B cell (primary cell): ENCODE measurements at regions not wholly inside any gene's neighbourhood (a gene's known extent, or its start where the extent isn't known, plus 50 kb on each side); places are given as distances from the start of the nearest gene placed in this dataset.

Source experiments
- ATAC-seq: fragments of 200-7000 bp; cut with Tn5 transposase; one replicate; pipeline ENCODE4 v1.10.0; 2021; ENCODE audit warnings: low read depth, mild to moderate bottlenecking, moderate number of reproducible peaks, moderate library complexity
- CTCF ChIA-PET: fragments of 350-600 bp; sonication (Branson Sonifier 250); formaldehyde crosslinking; loops from one replicate; lab custom pipeline; 2021; ENCODE audit warnings: antibody characterized with exemption, inconsistent platforms; lab: Charles Lee
- POLR2A ChIA-PET: fragments of 350-600 bp; sonication (Branson Sonifier 250); formaldehyde crosslinking; loops from one replicate; lab custom pipeline; 2021; ENCODE audit warnings: antibody characterized with exemption; lab: Charles Lee
- DNase-seq: peaks from one replicate; pipeline ENCODE4 v3.0.0; 2013
- H2AFZ ChIP-seq: 2 replicates; pipeline ENCODE4 v1.6.1; 2012; ENCODE audit warnings: mild to moderate bottlenecking, low read depth, low read length; ENCODE audit not compliant: insufficient read depth, poor library complexity, severe bottlenecking
- H3K27ac ChIP-seq, 2 donors: 1 replicate in 1 of 2; 2 replicates in 1 of 2; pipeline ENCODE4 v1.5.1; 2012 to 2013; ENCODE audit warnings: low read length in 2 of 2, mild to moderate bottlenecking in 2 of 2, moderate library complexity in 1 of 2
- H3K27me3 ChIP-seq, 4 experiments: fragments of 200-600 bp in 1 of 4; sonication (generic) in 1 of 4; replicated peaks in 1 of 4; 1 replicate in 2 of 4; 2 replicates in 2 of 4; pipeline versions ENCODE4 v1.6.1 to v1.7.0; 2013 to 2016; ENCODE audit warnings: low read length in 3 of 4, mild to moderate bottlenecking in 2 of 4, mixed read lengths in 1 of 4, moderate library complexity in 1 of 4; ENCODE audit not compliant: insufficient read depth in 4 of 4, control insufficient read depth in 3 of 4; ENCODE audit errors: control extremely low read depth in 1 of 4
- H3K36me3 ChIP-seq, 2 experiments: replicated peaks in 1 of 2; 1 replicate in 1 of 2; 2 replicates in 1 of 2; pipeline versions ENCODE4 v1.6.1 to v1.7.1; 2013; ENCODE audit warnings: low read length in 1 of 2; ENCODE audit not compliant: insufficient read depth in 2 of 2, control insufficient read depth in 1 of 2; ENCODE audit errors: control extremely low read depth in 1 of 2, extremely low read depth in 1 of 2
- H3K4me1 ChIP-seq, 2 donors: fragments of 200-600 bp in 1 of 2; sonication (generic) in 1 of 2; 1 replicate in 1 of 2; 2 replicates in 1 of 2; pipeline versions ENCODE4 v1.5.1 to v1.6.1; 2013 to 2017; ENCODE audit warnings: low read length in 2 of 2; ENCODE audit not compliant: control insufficient read depth in 2 of 2, insufficient read depth in 2 of 2
- H3K4me2 ChIP-seq: replicated peaks from 2 replicates; pipeline ENCODE3; 2012; ENCODE audit warnings: mild to moderate bottlenecking, low read depth, low read length; ENCODE audit not compliant: poor library complexity, severe bottlenecking
- H3K4me3 ChIP-seq, 5 experiments: fragments of 200-600 bp in 1 of 5; sonication (generic) in 1 of 5; 1 replicate in 3 of 5; 2 replicates in 2 of 5; pipeline versions ENCODE4 v1.5.1 to v1.7.0; 2011 to 2016; ENCODE audit warnings: low read length in 4 of 5, mild to moderate bottlenecking in 4 of 5, low read depth in 2 of 5, control low read depth in 1 of 5, moderate library complexity in 1 of 5; ENCODE audit not compliant: insufficient read depth in 1 of 5; ENCODE audit errors: control extremely low read depth in 1 of 5, extremely low read depth in 1 of 5
- H3K79me2 ChIP-seq: fragments of 200-600 bp; sonication (generic); one replicate; pipeline ENCODE4 v1.6.0; 2016; ENCODE audit warnings: low read length; ENCODE audit not compliant: control insufficient read depth, insufficient read depth
- H3K9ac ChIP-seq: fragments of 200-600 bp; sonication (generic); 2 replicates; pipeline ENCODE4 v1.6.1; 2017; ENCODE audit warnings: mild to moderate bottlenecking, low read length, moderate library complexity
- H3K9me3 ChIP-seq, 3 donors: one replicate each; pipeline versions ENCODE4 v1.6.1 to v1.7.1; 2013; ENCODE audit warnings: low read length in 2 of 3; ENCODE audit not compliant: control insufficient read depth in 2 of 3, insufficient read depth in 1 of 3; ENCODE audit errors: control extremely low read depth in 1 of 3
- H4K20me1 ChIP-seq: 2 replicates; pipeline ENCODE4 v1.6.0; 2012; ENCODE audit warnings: mild to moderate bottlenecking, low read length; ENCODE audit not compliant: insufficient read depth, control insufficient read depth, poor library complexity, severe bottlenecking
- H3K27ac Mint-ChIP-seq: one replicate; pipeline ENCODE4 v1.8.0; 2021; ENCODE audit warnings: mixed read lengths
- H3K27me3 Mint-ChIP-seq: one replicate; pipeline ENCODE4 v1.8.0; 2021; ENCODE audit warnings: mixed read lengths
- H3K4me1 Mint-ChIP-seq: one replicate; pipeline ENCODE4 v1.8.0; 2021; ENCODE audit warnings: mixed read lengths
- H3K4me3 Mint-ChIP-seq: one replicate; pipeline ENCODE4 v1.8.0; 2021; ENCODE audit warnings: mixed read lengths
- H3K9me3 Mint-ChIP-seq: one replicate; pipeline ENCODE4 v1.8.0; 2022; ENCODE audit warnings: mixed read lengths; ENCODE audit not compliant: insufficient read depth
- EZH2 ChIP-seq: IDR thresholded peaks from 2 replicates; pipeline ENCODE4 v1.6.1; 2012; ENCODE audit warnings: borderline replicate concordance, low read depth, mild to moderate bottlenecking, moderate library complexity, low read length; ENCODE audit not compliant: insufficient read depth, poor library complexity, severe bottlenecking
- WGBS: methylation state at CpG from one replicate; pipeline ENCODE4 v1.1.5; 2013; ENCODE audit warnings: missing lambda C conversion rate; ENCODE audit not compliant: insufficient coverage; 5-methylcytosine and 5-hydroxymethylcytosine counted together
- intact Hi-C: fragments of 100-400 bp; cut with micrococcal nuclease; formaldehyde crosslinking; loops from one replicate; pipeline ENCODE4 v1.10.0; 2022
- TF ChIP-seq, protein P1 (sequence below): fragments of 200-600 bp; IDR thresholded peaks from one replicate; pipeline ENCODE4 v1.8.0; 2022; ENCODE audit warnings: antibody characterized with exemption, mild to moderate bottlenecking

DNA sequence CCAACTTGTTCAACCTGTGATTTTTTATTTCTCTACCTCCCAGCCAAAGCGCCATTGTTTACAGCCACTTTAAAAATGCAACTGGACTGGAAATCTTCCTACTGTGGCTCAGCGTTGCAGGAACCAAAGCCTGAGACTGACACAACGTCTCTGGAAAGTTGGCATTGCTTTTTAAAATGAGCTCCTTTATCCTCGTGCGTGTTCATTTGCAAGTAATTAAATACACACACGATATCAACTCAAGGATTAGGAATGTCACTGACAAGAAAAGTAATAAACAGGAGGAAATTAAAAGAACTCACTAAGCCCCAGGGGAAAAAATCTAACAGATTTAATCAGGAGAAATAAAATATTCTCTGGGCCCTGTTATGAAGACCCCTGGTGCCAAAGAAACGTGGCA, 184.6 kb upstream of the IRS2 start:
- Histone ChIP-seq H3K36me3 (no peaks in the 10 kb centered on the region), H4K20me1 (no peaks in the 10 kb centered on the region), H3K79me2 (no peaks in the 10 kb centered on the region), H2AFZ (no peak overlapping the region), H3K4me3 (no peak overlapping the region), H3K4me1 (no peaks in the 10 kb centered on the region), H3K27ac (no peak overlapping the region), H3K27me3 (no peaks in the 10 kb centered on the region), H3K9ac (no peak overlapping the region), H3K9me3 (peaks cover 0 to 20% (median 2%) of the 10 kb centered on the region in 3 donors), H3K4me2 (no peak overlapping the region)
- H3K27me3 Mint-ChIP-seq, result no peaks in the 10 kb centered on the region
- intact Hi-C loops, result no loop called here
- WGBS, result 91% methylated on average over 4 of the region's 7 CpGs
- no peak overlapping the region for H3K27ac Mint-ChIP-seq
- CTCF ChIA-PET, result no interaction called here
- H3K9me3 Mint-ChIP-seq, result peaks cover 13% of the 10 kb centered on the region
- ATAC-seq (no peak), DNase-seq (no peak)
- no peak for TF ChIP-seq EZH2
- TF ChIP-seq, protein P1, sequence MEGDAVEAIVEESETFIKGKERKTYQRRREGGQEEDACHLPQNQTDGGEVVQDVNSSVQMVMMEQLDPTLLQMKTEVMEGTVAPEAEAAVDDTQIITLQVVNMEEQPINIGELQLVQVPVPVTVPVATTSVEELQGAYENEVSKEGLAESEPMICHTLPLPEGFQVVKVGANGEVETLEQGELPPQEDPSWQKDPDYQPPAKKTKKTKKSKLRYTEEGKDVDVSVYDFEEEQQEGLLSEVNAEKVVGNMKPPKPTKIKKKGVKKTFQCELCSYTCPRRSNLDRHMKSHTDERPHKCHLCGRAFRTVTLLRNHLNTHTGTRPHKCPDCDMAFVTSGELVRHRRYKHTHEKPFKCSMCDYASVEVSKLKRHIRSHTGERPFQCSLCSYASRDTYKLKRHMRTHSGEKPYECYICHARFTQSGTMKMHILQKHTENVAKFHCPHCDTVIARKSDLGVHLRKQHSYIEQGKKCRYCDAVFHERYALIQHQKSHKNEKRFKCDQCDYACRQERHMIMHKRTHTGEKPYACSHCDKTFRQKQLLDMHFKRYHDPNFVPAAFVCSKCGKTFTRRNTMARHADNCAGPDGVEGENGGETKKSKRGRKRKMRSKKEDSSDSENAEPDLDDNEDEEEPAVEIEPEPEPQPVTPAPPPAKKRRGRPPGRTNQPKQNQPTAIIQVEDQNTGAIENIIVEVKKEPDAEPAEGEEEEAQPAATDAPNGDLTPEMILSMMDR, result no peak
- no peak overlapping the region for H3K4me3 Mint-ChIP-seq
- POLR2A ChIA-PET, result no interaction called here
- H3K4me1 Mint-ChIP-seq, result no peaks in the 10 kb centered on the region

DNA sequence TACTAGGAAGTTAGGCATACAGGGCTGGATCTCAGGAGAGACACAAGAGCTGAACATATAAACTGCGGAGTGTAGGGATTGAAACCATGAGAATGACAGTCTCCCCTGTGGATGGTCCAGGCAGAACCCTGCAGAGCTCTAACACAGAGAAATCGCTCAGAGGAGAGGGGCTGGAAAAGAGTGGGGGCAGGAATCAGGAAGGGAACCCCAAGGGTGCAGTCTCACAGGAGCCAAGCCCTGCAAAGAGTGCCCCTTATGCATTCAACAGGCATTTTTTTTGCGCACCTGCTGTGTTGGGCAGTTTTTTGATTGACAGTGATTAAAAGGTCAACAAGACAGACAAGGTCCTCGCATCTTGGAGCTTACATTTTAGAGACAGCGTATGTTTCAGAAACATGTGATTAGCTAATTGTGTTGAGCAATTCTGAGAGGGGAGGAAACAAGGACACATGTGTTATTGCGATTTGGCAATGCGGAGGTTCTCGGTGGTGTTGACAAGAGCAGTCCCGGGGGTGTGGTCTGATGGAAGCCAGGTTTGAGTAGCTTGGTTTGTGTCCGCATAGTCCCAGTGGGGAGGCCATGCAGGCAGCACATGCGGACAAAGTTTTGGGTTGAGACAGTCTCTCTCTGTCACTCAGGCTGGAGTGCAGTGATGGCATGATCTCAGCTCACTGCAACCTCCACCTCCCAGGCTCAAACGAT, 182.6 kb upstream of the IRS2 start:
- Mint-ChIP-seq H3K9me3 (peaks cover 13% of the 10 kb centered on the region), H3K4me1 (no peaks in the 10 kb centered on the region), H3K27me3 (no peaks in the 10 kb centered on the region), H3K4me3 (no peak overlapping the region), H3K27ac (no peak overlapping the region)
- Histone ChIP-seq H2AFZ (no peak overlapping the region), H3K4me2 (no peak overlapping the region), H3K27ac (no peak overlapping the region), H4K20me1 (no peaks in the 10 kb centered on the region), H3K27me3 (no peaks in the 10 kb centered on the region), H3K9me3 (peaks cover 0 to 20% (median 2%) of the 10 kb centered on the region in 3 donors), H3K4me1 (no peaks in the 10 kb centered on the region), H3K9ac (no peak overlapping the region), H3K4me3 (no peak overlapping the region), H3K36me3 (no peaks in the 10 kb centered on the region), H3K79me2 (no peaks in the 10 kb centered on the region)
- intact Hi-C loops, result no loop called here
- POLR2A ChIA-PET, result no interaction called here
- CTCF ChIA-PET, result no interaction called here
- DNase-seq, result no peak
- no peak for TF ChIP-seq EZH2
- TF ChIP-seq, protein P1, result no peak
- no peak for ATAC-seq
- whole genome bisulfite sequencing, result 90% methylated on average over 11 of the region's 12 CpGs
